Endothelial cell of umbilical vein (primary cell): ENCODE measurements at regions not wholly inside any gene's neighbourhood (a gene's known extent, or its start where the extent isn't known, plus 50 kb on each side); places are given as distances from the start of the nearest gene placed in this dataset.

Experiments used
- BruUV-seq: library from RNA; stranded (reverse); fragments of 400-500 nt; replicated peaks from 2 replicates; lab custom pipeline; 2021; lab: Mats Ljungman, UMichigan
- CTCF ChIA-PET: fragments of 300-600, 350-600 bp; sonication (Branson Sonifier 250); formaldehyde crosslinking; loops from one replicate; lab custom pipeline; 2021; ENCODE audit warnings: antibody characterized with exemption, inconsistent platforms; lab: Charles Lee
- POLR2A ChIA-PET: fragments of 300-600, 350-600 bp; sonication (Branson Sonifier 250); formaldehyde crosslinking; loops from one replicate; lab custom pipeline; 2021; ENCODE audit warnings: antibody characterized with exemption, inconsistent platforms; lab: Charles Lee
- DNase-seq: peaks from one replicate; pipeline ENCODE4 v3.0.0-alpha.2; 2011; ENCODE audit warnings: low read depth, low spot score
- FAIRE-seq: peaks from 2 replicates; lab custom pipeline; 2011; peaks lifted over from hg19 to GRCh38; lab: Jason Lieb, UNC
- H2AFZ ChIP-seq: 2 replicates; pipeline ENCODE4 v1.6.0; 2012; ENCODE audit warnings: low read depth, low read length, control low read depth, inconsistent platforms
- H3K27ac ChIP-seq: 2 replicates; pipeline ENCODE4 v1.5.1; 2011; ENCODE audit warnings: low read depth, mild to moderate bottlenecking, control low read depth, low read length, moderate library complexity; ENCODE audit not compliant: insufficient read depth
- H3K27me3 ChIP-seq, 2 experiments: 2 replicates each; pipeline versions ENCODE4 v1.6.0 to v1.6.1; 2011; ENCODE audit warnings: low read length in 2 of 2, mixed read lengths in 1 of 2; ENCODE audit not compliant: control insufficient read depth in 2 of 2, insufficient read depth in 2 of 2
- H3K36me3 ChIP-seq, 2 experiments: 2 replicates in 1 of 2; 3 replicates in 1 of 2; pipeline ENCODE4 v1.5.1; 2011; ENCODE audit warnings: low read length in 2 of 2, mild to moderate bottlenecking in 1 of 2, moderate library complexity in 1 of 2; ENCODE audit not compliant: control insufficient read depth in 2 of 2, insufficient read depth in 2 of 2; ENCODE audit errors: extremely low read depth in 1 of 2
- H3K4me1 ChIP-seq: 3 replicates; pipeline ENCODE4 v1.5.1; 2011; ENCODE audit warnings: mild to moderate bottlenecking, low read length; ENCODE audit not compliant: control insufficient read depth, insufficient read depth; ENCODE audit errors: extremely low read depth
- H3K4me2 ChIP-seq: 2 replicates; pipeline ENCODE4 v1.6.1; 2011; ENCODE audit warnings: low read length, control low read depth, mixed read lengths; ENCODE audit not compliant: insufficient read depth
- H3K4me3 ChIP-seq, 3 experiments: fragments of 200-600 bp in 1 of 3; sonication (generic), shearing (Covaris generic) in 1 of 3; replicated peaks in 1 of 3; 2 replicates each; pipeline ENCODE4 v1.5.1; 2011 to 2016; ENCODE audit warnings: control low read depth in 3 of 3, low read length in 3 of 3, mild to moderate bottlenecking in 2 of 3, inconsistent platforms in 1 of 3, low read depth in 1 of 3, moderate library complexity in 1 of 3; ENCODE audit not compliant: insufficient read depth in 1 of 3
- H3K79me2 ChIP-seq: 2 replicates; pipeline ENCODE4 v1.6.0; 2012; ENCODE audit warnings: low read length, inconsistent platforms; ENCODE audit not compliant: control insufficient read depth, insufficient read depth
- H3K9ac ChIP-seq: replicated peaks from 2 replicates; pipeline ENCODE3; 2011; ENCODE audit warnings: low read length, control low read depth; ENCODE audit not compliant: insufficient read depth; ENCODE audit errors: extremely low read depth
- H3K9me1 ChIP-seq: replicated peaks from 3 replicates; pipeline ENCODE4 v1.6.0; 2011; ENCODE audit warnings: mild to moderate bottlenecking, low read length; ENCODE audit not compliant: control insufficient read depth, insufficient read depth; ENCODE audit errors: extremely low read depth
- H3K9me3 ChIP-seq: replicated peaks from 2 replicates; pipeline ENCODE4 v1.5.1; 2012; ENCODE audit warnings: low read length, inconsistent platforms; ENCODE audit not compliant: control insufficient read depth, insufficient read depth
- H4K20me1 ChIP-seq: replicated peaks from 2 replicates; pipeline ENCODE3; 2011; ENCODE audit warnings: mild to moderate bottlenecking, low read length; ENCODE audit not compliant: control insufficient read depth, insufficient read depth; ENCODE audit errors: extremely low read depth
- MYC ChIP-seq: IDR thresholded peaks from one replicate; pipeline ENCODE4 v1.6.1; 2011; ENCODE audit warnings: mild to moderate bottlenecking, low read depth, low read length
- POLR2A ChIP-seq: IDR thresholded peaks from 2 replicates; pipeline ENCODE4 v1.6.1; 2012; ENCODE audit warnings: low read depth, mild to moderate bottlenecking, control low read depth, low read length
- dilution Hi-C: fragments of 300-500 bp; cut with MboI; formaldehyde crosslinking; loops from one replicate; pipeline ENCODE4 v1.15.0; 2019; ENCODE audit warnings: low sequenced_read_pairs; ENCODE audit not compliant: extremely low pct_ligation_motif_present
- intact Hi-C: fragments of 100-400 bp; cut with micrococcal nuclease; formaldehyde crosslinking; loops from one replicate; pipeline ENCODE4 v1.10.0; 2022
- TF ChIP-seq, protein P1 (sequence below), 2 donors: IDR thresholded peaks; 1 replicate in 1 of 2; 2 replicates in 1 of 2; pipeline ENCODE4 v1.5.1; 2011; ENCODE audit warnings: low read length in 2 of 2, mild to moderate bottlenecking in 2 of 2, moderate library complexity in 2 of 2, control low read depth in 1 of 2, inconsistent platforms in 1 of 2, low read depth in 1 of 2; ENCODE audit not compliant: insufficient read depth in 1 of 2; ENCODE audit errors: extremely low read depth in 1 of 2
- TF ChIP-seq, protein P2 (sequence below): IDR thresholded peaks from 2 replicates; pipeline ENCODE4 v1.6.1; 2011; ENCODE audit not compliant: insufficient read depth, insufficient read length

DNA sequence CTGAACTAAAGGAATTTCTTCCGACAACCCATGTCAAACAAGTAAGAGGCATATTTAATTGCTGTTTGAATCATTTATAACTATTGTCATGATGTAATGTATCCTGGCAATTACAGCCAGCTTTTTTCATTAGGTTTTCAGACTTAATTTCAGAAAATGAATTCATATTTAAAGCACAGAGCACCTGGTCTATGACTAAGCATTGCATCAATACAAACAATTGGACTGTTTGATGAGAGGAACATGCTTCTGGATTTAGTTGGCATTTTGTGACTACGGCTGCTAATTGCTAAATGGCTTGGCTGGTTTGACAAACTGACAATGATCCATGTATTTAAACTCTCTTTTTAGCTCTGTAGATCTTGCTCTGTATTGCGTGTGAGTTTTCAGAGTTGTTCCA lies 853.4 kb downstream of the NCAM2 start:
- BruUV-seq, result no TSS peak

More for the DNA sequence above, 853.4 kb downstream of the NCAM2 start:
- H4K20me1 ChIP-seq, result no peaks in the 10 kb centered on the region
- peaks cover 9% of the 10 kb centered on the region for H3K9me3 ChIP-seq
- no peaks in the 10 kb centered on the region for H3K4me1 ChIP-seq
- no peaks in the 10 kb centered on the region for H3K9me1 ChIP-seq
- H3K4me2 ChIP-seq, result no peak overlapping the region
- DNase-seq, result no peak
- ChIA-PET CTCF (no interaction called here), POLR2A (no interaction called here)
- no peak overlapping the region for H3K4me3 ChIP-seq
- H2AFZ ChIP-seq, result no peak overlapping the region
- TF ChIP-seq, protein P1, sequence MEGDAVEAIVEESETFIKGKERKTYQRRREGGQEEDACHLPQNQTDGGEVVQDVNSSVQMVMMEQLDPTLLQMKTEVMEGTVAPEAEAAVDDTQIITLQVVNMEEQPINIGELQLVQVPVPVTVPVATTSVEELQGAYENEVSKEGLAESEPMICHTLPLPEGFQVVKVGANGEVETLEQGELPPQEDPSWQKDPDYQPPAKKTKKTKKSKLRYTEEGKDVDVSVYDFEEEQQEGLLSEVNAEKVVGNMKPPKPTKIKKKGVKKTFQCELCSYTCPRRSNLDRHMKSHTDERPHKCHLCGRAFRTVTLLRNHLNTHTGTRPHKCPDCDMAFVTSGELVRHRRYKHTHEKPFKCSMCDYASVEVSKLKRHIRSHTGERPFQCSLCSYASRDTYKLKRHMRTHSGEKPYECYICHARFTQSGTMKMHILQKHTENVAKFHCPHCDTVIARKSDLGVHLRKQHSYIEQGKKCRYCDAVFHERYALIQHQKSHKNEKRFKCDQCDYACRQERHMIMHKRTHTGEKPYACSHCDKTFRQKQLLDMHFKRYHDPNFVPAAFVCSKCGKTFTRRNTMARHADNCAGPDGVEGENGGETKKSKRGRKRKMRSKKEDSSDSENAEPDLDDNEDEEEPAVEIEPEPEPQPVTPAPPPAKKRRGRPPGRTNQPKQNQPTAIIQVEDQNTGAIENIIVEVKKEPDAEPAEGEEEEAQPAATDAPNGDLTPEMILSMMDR (IDR thresholded peaks at IDR 0.05; ENCODE audit: extremely low read depth in 1 of 2, insufficient read depth in 1 of 2, low read depth in 1 of 2, low read length in 2 of 2), result no peak
- no peak for TF ChIP-seq MYC
- TF ChIP-seq, protein P2, sequence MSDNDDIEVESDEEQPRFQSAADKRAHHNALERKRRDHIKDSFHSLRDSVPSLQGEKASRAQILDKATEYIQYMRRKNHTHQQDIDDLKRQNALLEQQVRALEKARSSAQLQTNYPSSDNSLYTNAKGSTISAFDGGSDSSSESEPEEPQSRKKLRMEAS, result no peak
- no peak for TF ChIP-seq POLR2A
- no peaks in the 10 kb centered on the region for H3K27me3 ChIP-seq
- H3K79me2 ChIP-seq, result no peaks in the 10 kb centered on the region
- dilution Hi-C loops (no loop called here), intact Hi-C loops (no loop called here)
- H3K9ac ChIP-seq, result no peak overlapping the region
- FAIRE-seq, result no peak
- H3K27ac ChIP-seq, result no peak overlapping the region
- H3K36me3 ChIP-seq, result no peaks in the 10 kb centered on the region
